Germinal center (tissue), 1 donor: ENCODE measurements at regions not wholly inside any gene's neighbourhood (a gene's known extent, or its start where the extent isn't known, plus 50 kb on each side); places are given as distances from the start of the nearest gene placed in this dataset.
"Not testable (repeated sequence)": the region's sequence is repeated elsewhere in the genome, so short reads cannot be mapped to it uniquely, and the experiment has no call there.

ENCODE experiments used
- DNase-seq: peaks from one replicate; pipeline ENCODE4 v3.0.0; 2012; ENCODE audit warnings: mixed read lengths, low spot score

- DNase-seq: no peak
Measured at GRCh38 chr4:100633269-100633668, 115.4 kb upstream of the EMCN start.

- DNase-seq: no peak
Measured at GRCh38 chr4:100632163-100632562, 114.3 kb upstream of the EMCN start.

GRCh38 chr4:100631281-100631968 is 113.6 kb upstream of the EMCN start:
- no peak for DNase-seq

GRCh38 chr4:100630341-100630740 is 112.5 kb upstream of the EMCN start:
- no peak for DNase-seq

GRCh38 chr4:100609810-100610209 is 92.0 kb upstream of the EMCN start:
- no peak for DNase-seq

GRCh38 chr4:100608651-100609050 is 90.8 kb upstream of the EMCN start:
- not testable (repeated sequence) for DNase-seq

GRCh38 chr4:100605144-100605543 is 87.3 kb upstream of the EMCN start:
- DNase-seq: no peak

GRCh38 chr4:100593935-100594334 is 76.1 kb upstream of the EMCN start:
- DNase-seq: no peak

- DNase-seq: no peak
Measured at GRCh38 chr4:100591161-100591876, 73.5 kb upstream of the EMCN start.

GRCh38 chr4:100590325-100590724 is 72.5 kb upstream of the EMCN start:
- DNase-seq: no peak

- no peak for DNase-seq
Measured at GRCh38 chr4:100588076-100588475, 70.3 kb upstream of the EMCN start.

- DNase-seq: no peak
Measured at GRCh38 chr4:100582146-100582545, 64.3 kb upstream of the EMCN start.

- no peak for DNase-seq
Measured at GRCh38 chr4:100581337-100581736, 63.5 kb upstream of the EMCN start.

- DNase-seq: no peak
Measured at GRCh38 chr4:100576570-100576969, 58.7 kb upstream of the EMCN start.

- no peak for DNase-seq
Measured at GRCh38 chr4:100574607-100575006, 56.8 kb upstream of the EMCN start.

- no peak for DNase-seq
Measured at GRCh38 chr4:100569196-100569595, 51.4 kb upstream of the EMCN start.
